Ovary (tissue), 3 donors: ENCODE measurements at regions not wholly inside any gene's neighbourhood (a gene's known extent, or its start where the extent isn't known, plus 50 kb on each side); places are given as distances from the start of the nearest gene placed in this dataset.
"Not testable (repeated sequence)": the region's sequence is repeated elsewhere in the genome, so short reads cannot be mapped to it uniquely, and the experiment has no call there.

ENCODE experiments used
- POLR2A ChIP-seq: fragments of 450-650 bp; IDR thresholded peaks from one replicate; pipeline ENCODE4 v1.6.1; 2017; ENCODE audit warnings: antibody characterized with exemption, mild to moderate bottlenecking, moderate library complexity
- TF ChIP-seq, protein P1 (sequence below), 3 donors: fragments of 450-650 bp in 2 of 3; fragments of 200-600 bp in 1 of 3; IDR thresholded peaks; one replicate each; pipeline versions ENCODE4 v1.5.1 to v1.8.0; 2016 to 2022; ENCODE audit warnings: antibody characterized with exemption in 3 of 3, mild to moderate bottlenecking in 1 of 3
- donor health status: DM: no; HTN: no; CAD: no.

GRCh38 chr4:131729716-131730398 lies 1419.2 kb upstream of the PCDH10 start:
- TF ChIP-seq, protein P1, sequence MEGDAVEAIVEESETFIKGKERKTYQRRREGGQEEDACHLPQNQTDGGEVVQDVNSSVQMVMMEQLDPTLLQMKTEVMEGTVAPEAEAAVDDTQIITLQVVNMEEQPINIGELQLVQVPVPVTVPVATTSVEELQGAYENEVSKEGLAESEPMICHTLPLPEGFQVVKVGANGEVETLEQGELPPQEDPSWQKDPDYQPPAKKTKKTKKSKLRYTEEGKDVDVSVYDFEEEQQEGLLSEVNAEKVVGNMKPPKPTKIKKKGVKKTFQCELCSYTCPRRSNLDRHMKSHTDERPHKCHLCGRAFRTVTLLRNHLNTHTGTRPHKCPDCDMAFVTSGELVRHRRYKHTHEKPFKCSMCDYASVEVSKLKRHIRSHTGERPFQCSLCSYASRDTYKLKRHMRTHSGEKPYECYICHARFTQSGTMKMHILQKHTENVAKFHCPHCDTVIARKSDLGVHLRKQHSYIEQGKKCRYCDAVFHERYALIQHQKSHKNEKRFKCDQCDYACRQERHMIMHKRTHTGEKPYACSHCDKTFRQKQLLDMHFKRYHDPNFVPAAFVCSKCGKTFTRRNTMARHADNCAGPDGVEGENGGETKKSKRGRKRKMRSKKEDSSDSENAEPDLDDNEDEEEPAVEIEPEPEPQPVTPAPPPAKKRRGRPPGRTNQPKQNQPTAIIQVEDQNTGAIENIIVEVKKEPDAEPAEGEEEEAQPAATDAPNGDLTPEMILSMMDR (IDR thresholded peaks at IDR 0.05): not testable (repeated sequence)
- not testable (repeated sequence) for TF ChIP-seq POLR2A
